ENCODE measurements at regions not wholly inside any gene's neighbourhood (a gene's known extent, or its start where the extent isn't known, plus 50 kb on each side); places are given as distances from the start of the nearest gene placed in this dataset.
A peak's percentile ranks its signal among the peaks of the same experiment; 100 is the strongest.
"Not testable (repeated sequence)": the region's sequence is repeated elsewhere in the genome, so short reads cannot be mapped to it uniquely, and the experiment has no call there.

- ATAC-seq; H3K4me3 ChIP-seq (ENCODE audit: low read length); H3K27me3 ChIP-seq (ENCODE audit: control insufficient read depth, insufficient read depth); intact Hi-C loops (cut with DNase I); H3K9me3 ChIP-seq (ENCODE audit: control insufficient read depth, low read length); DNase-seq; H3K4me1 ChIP-seq (ENCODE audit: control insufficient read depth, insufficient read depth, low read length); H3K27ac ChIP-seq (ENCODE audit: low read length): not testable (repeated sequence)
- WGBS: 63% methylated on average over 5 of the region's 5 CpGs
Observed at GRCh38 chr11:49373866-49374265, 165.5 kb upstream of the FOLH1 start.

DNA sequence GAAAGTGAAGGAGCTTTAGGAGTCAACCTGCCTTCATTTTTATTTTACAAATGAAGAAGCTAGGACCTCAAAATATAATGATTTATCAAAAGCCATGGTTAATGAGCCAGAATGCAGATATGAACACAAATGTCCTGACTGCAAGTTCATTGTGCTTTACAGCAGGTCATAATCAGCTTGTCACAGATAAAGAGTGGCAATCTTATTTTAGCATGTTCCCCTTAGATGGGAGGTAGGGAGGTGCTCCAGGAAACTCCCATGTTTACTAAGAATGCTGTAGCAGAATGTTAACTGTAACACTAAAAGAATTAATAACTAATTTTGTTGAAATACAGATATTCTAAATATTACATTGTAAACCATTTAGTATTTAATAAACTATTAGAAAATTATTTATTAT, 165.0 kb upstream of the FOLH1 start:
- intact Hi-C loops (cut with DNase I); H3K4me3 ChIP-seq (ENCODE audit: low read length); ATAC-seq; H3K27ac ChIP-seq (ENCODE audit: low read length); DNase-seq; H3K9me3 ChIP-seq (ENCODE audit: control insufficient read depth, low read length); H3K27me3 ChIP-seq (ENCODE audit: control insufficient read depth, insufficient read depth); H3K4me1 ChIP-seq (ENCODE audit: control insufficient read depth, insufficient read depth, low read length): not testable (repeated sequence)

GRCh38 chr11:49372137-49372536, 163.7 kb upstream of the FOLH1 start:
- ATAC-seq; intact Hi-C loops (cut with DNase I); H3K27ac ChIP-seq (ENCODE audit: low read length); H3K4me3 ChIP-seq (ENCODE audit: low read length); H3K9me3 ChIP-seq (ENCODE audit: control insufficient read depth, low read length); H3K4me1 ChIP-seq (ENCODE audit: control insufficient read depth, insufficient read depth, low read length); H3K27me3 ChIP-seq (ENCODE audit: control insufficient read depth, insufficient read depth); DNase-seq: not testable (repeated sequence)

- H3K27me3 ChIP-seq (ENCODE audit: control insufficient read depth, insufficient read depth); H3K9me3 ChIP-seq (ENCODE audit: control insufficient read depth, low read length); H3K4me1 ChIP-seq (ENCODE audit: control insufficient read depth, insufficient read depth, low read length); intact Hi-C loops (cut with DNase I); H3K4me3 ChIP-seq (ENCODE audit: low read length); H3K27ac ChIP-seq (ENCODE audit: low read length); ATAC-seq; DNase-seq: not testable (repeated sequence)
- 76% methylated on average over 2 of the region's 2 CpGs for WGBS
Observed at GRCh38 chr11:49368556-49368955, 160.2 kb upstream of the FOLH1 start.

DNA sequence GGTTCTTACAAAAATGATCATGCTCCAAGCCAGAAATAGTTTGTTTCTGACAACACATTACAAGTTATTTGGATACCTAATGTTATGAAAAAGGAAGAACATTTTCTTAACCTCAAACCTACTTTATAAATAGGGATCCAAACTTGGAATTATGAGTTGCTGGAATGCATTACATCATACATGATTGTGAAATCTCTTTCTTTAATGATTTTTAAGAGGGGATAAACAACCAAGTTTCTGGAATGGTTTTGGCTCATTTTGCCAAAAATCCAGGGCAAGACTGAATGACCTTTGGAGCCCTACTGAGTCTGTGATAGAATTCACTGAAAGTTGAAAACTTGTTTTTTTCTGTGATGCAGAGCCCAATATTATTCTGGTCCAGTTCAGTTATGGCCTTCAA, 157.0 kb upstream of the FOLH1 start:
- H3K27ac ChIP-seq (ENCODE audit: low read length); intact Hi-C loops (cut with DNase I); H3K27me3 ChIP-seq (ENCODE audit: control insufficient read depth, insufficient read depth): not testable (repeated sequence)

GRCh38 chr11:49362994-49363393, 154.6 kb upstream of the FOLH1 start:
- H3K27ac ChIP-seq (ENCODE audit: low read length); H3K4me1 ChIP-seq (ENCODE audit: control insufficient read depth, insufficient read depth, low read length); H3K9me3 ChIP-seq (ENCODE audit: control insufficient read depth, low read length); H3K4me3 ChIP-seq (ENCODE audit: low read length); DNase-seq; H3K27me3 ChIP-seq (ENCODE audit: control insufficient read depth, insufficient read depth); intact Hi-C loops (cut with DNase I): not testable (repeated sequence)
- peak in 1 of 2 donors; percentile 31 for ATAC-seq
- WGBS: 71% methylated on average over 2 of the region's 2 CpGs

More for the DNA sequence above, 157.0 kb upstream of the FOLH1 start:
- not testable (repeated sequence) for H3K4me3 ChIP-seq (ENCODE audit: low read length); DNase-seq; H3K9me3 ChIP-seq (ENCODE audit: control insufficient read depth, low read length); H3K4me1 ChIP-seq (ENCODE audit: control insufficient read depth, insufficient read depth, low read length)
- ATAC-seq: peak in 1 of 2 donors; percentile 87

GRCh38 chr11:49354536-49354935, 146.1 kb upstream of the FOLH1 start:
- intact Hi-C loops (cut with DNase I); ATAC-seq; H3K27ac ChIP-seq (ENCODE audit: low read length); H3K27me3 ChIP-seq (ENCODE audit: control insufficient read depth, insufficient read depth); DNase-seq; H3K9me3 ChIP-seq (ENCODE audit: control insufficient read depth, low read length); H3K4me3 ChIP-seq (ENCODE audit: low read length); H3K4me1 ChIP-seq (ENCODE audit: control insufficient read depth, insufficient read depth, low read length): not testable (repeated sequence)

DNA sequence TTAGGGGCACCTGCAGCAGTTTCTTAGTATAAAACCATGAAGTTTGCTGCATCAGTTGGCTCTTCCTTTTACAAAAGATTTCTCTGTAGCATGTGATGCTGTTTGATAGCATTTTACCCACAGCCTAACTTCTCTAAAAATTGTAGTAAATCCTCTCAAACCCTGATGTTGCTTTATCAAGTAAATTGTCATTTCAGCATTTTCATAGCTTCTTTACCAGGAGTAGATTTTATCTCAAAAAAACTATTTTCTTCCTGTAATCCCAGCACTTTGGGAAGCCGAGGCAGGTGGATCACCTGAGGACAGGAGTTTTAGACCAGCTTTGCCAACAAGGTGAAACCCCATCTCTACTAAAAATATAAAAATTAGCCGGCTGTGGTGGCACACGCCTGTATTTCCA, 144.5 kb upstream of the FOLH1 start:
- H3K4me1 ChIP-seq (ENCODE audit: control insufficient read depth, insufficient read depth, low read length); ATAC-seq; intact Hi-C loops (cut with DNase I); DNase-seq; H3K27me3 ChIP-seq (ENCODE audit: control insufficient read depth, insufficient read depth); H3K27ac ChIP-seq (ENCODE audit: low read length); H3K4me3 ChIP-seq (ENCODE audit: low read length); H3K9me3 ChIP-seq (ENCODE audit: control insufficient read depth, low read length): not testable (repeated sequence)
- 85% methylated on average over 3 of the region's 3 CpGs for WGBS

DNA sequence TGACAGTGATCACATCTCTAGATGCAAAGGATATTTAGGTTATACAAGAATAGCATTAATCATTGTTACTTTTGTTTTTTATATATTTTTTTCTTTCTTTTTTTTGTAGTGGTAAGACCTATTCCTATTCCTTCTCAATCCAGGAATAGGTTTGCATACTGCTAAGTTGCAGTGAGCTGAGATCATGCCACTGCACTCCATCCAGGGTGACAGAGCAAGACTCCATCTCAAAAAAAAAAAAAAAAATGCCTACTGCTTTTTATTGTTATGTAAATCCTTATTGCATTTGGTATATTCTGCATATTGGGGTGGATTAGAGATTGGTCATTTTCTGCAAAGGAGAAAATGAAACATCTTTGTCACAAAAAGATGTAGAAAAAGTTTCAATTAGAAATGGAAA, 138.2 kb upstream of the FOLH1 start:
- intact Hi-C loops (cut with DNase I); H3K27me3 ChIP-seq (ENCODE audit: control insufficient read depth, insufficient read depth); H3K4me1 ChIP-seq (ENCODE audit: control insufficient read depth, insufficient read depth, low read length); DNase-seq; H3K4me3 ChIP-seq (ENCODE audit: low read length); ATAC-seq; H3K27ac ChIP-seq (ENCODE audit: low read length); H3K9me3 ChIP-seq (ENCODE audit: control insufficient read depth, low read length): not testable (repeated sequence)

GRCh38 chr11:49328485-49329186, 120.2 kb upstream of the FOLH1 start:
- H3K9me3 ChIP-seq (ENCODE audit: control insufficient read depth, low read length); intact Hi-C loops (cut with DNase I); H3K4me1 ChIP-seq (ENCODE audit: control insufficient read depth, insufficient read depth, low read length); H3K27ac ChIP-seq (ENCODE audit: low read length); H3K27me3 ChIP-seq (ENCODE audit: control insufficient read depth, insufficient read depth); ATAC-seq; H3K4me3 ChIP-seq (ENCODE audit: low read length); DNase-seq: not testable (repeated sequence)
- 25% methylated on average over 5 of the region's 5 CpGs for WGBS

- intact Hi-C loops (cut with DNase I); H3K27me3 ChIP-seq (ENCODE audit: control insufficient read depth, insufficient read depth); DNase-seq; H3K4me3 ChIP-seq (ENCODE audit: low read length); H3K27ac ChIP-seq (ENCODE audit: low read length); H3K4me1 ChIP-seq (ENCODE audit: control insufficient read depth, insufficient read depth, low read length); H3K9me3 ChIP-seq (ENCODE audit: control insufficient read depth, low read length): not testable (repeated sequence)
- ATAC-seq: peak in 1 of 2 donors; percentile 41
Observed at GRCh38 chr11:49327766-49328165, 119.4 kb upstream of the FOLH1 start.

GRCh38 chr11:49326651-49327050, 118.2 kb upstream of the FOLH1 start:
- H3K27me3 ChIP-seq (ENCODE audit: control insufficient read depth, insufficient read depth); intact Hi-C loops (cut with DNase I); H3K9me3 ChIP-seq (ENCODE audit: control insufficient read depth, low read length); H3K27ac ChIP-seq (ENCODE audit: low read length); H3K4me3 ChIP-seq (ENCODE audit: low read length); H3K4me1 ChIP-seq (ENCODE audit: control insufficient read depth, insufficient read depth, low read length); DNase-seq; ATAC-seq: not testable (repeated sequence)
- WGBS: 54% methylated on average over 3 of the region's 3 CpGs
